H1 (cell line): ENCODE measurements at regions not wholly inside any gene's neighbourhood (a gene's known extent, or its start where the extent isn't known, plus 50 kb on each side); places are given as distances from the start of the nearest gene placed in this dataset.

Experiments used
- CTCF ChIA-PET: fragments of 300-600 bp; sonication (Branson Sonifier 250); formaldehyde crosslinking; loops from one replicate; lab custom pipeline; 2021; ENCODE audit not compliant: partially characterized antibody; lab: Charles Lee
- POLR2A ChIA-PET: fragments of 300-600 bp; sonication (Branson Sonifier 250); formaldehyde crosslinking; loops from one replicate; lab custom pipeline; 2021; ENCODE audit warnings: inconsistent platforms; ENCODE audit not compliant: partially characterized antibody; lab: Charles Lee
- DNase-seq, 2 experiments: peaks; one replicate each; pipeline versions ENCODE4 v3.0.0 to v3.0.0-alpha.2; 2010 to 2022; ENCODE audit warnings: low spot score in 2 of 2, low read depth in 1 of 2, mixed read lengths in 1 of 2
- FAIRE-seq: peaks from 2 replicates; lab custom pipeline; 2011; peaks lifted over from hg19 to GRCh38; lab: Jason Lieb, UNC
- H2AFZ ChIP-seq: 2 replicates; pipeline ENCODE4 v1.8.1; 2012; ENCODE audit warnings: low read length, inconsistent platforms
- H2AK5ac ChIP-seq: 2 replicates; pipeline ENCODE4 v1.6.1; 2013; ENCODE audit warnings: low read depth, low read length
- H2BK120ac ChIP-seq: replicated peaks from 2 replicates; pipeline ENCODE3; 2013; ENCODE audit warnings: low read depth, low read length, inconsistent platforms
- H2BK12ac ChIP-seq: 2 replicates; pipeline ENCODE4 v1.6.1; 2013; ENCODE audit warnings: low read depth, low read length
- H2BK15ac ChIP-seq: 2 replicates; pipeline ENCODE4 v1.6.1; 2013; ENCODE audit warnings: low read length
- H2BK20ac ChIP-seq: 2 replicates; pipeline ENCODE4 v1.6.1; 2013; ENCODE audit warnings: low read length
- H2BK5ac ChIP-seq: 2 replicates; pipeline ENCODE4 v1.6.1; 2013; ENCODE audit warnings: low read depth, low read length
- H3K14ac ChIP-seq: 2 replicates; pipeline ENCODE4 v1.6.1; 2013; ENCODE audit warnings: inconsistent platforms; ENCODE audit not compliant: insufficient read length
- H3K18ac ChIP-seq: 2 replicates; pipeline ENCODE4 v1.6.1; 2013; ENCODE audit warnings: low read length; ENCODE audit errors: extremely low read depth
- H3K23ac ChIP-seq: 2 replicates; pipeline ENCODE4 v1.6.1; 2013; ENCODE audit warnings: inconsistent platforms; ENCODE audit not compliant: insufficient read length
- H3K23me2 ChIP-seq: 2 replicates; pipeline ENCODE4 v1.6.1; 2013; ENCODE audit warnings: low read depth, low read length
- H3K27ac ChIP-seq: 2 replicates; pipeline ENCODE4 v1.6.1; 2011; ENCODE audit warnings: low read depth, low read length, inconsistent platforms
- H3K27me3 ChIP-seq, 4 experiments: replicated peaks in 1 of 4; 1 replicate in 1 of 4; 2 replicates in 3 of 4; pipeline versions ENCODE4 v1.6.1 to v1.8.1; 2011 to 2013; ENCODE audit warnings: low read length in 3 of 4, mild to moderate bottlenecking in 3 of 4, inconsistent platforms in 2 of 4, mixed read lengths in 2 of 4, moderate library complexity in 1 of 4; ENCODE audit not compliant: control insufficient read depth in 3 of 4, insufficient read depth in 3 of 4; ENCODE audit errors: extremely low read depth in 1 of 4
- H3K36me3 ChIP-seq, 4 experiments: 2 replicates each; pipeline versions ENCODE4 v1.6.1 to v1.8.1; 2011 to 2013; ENCODE audit warnings: mild to moderate bottlenecking in 4 of 4, low read length in 3 of 4, moderate library complexity in 2 of 4, control low read depth in 1 of 4, inconsistent platforms in 1 of 4; ENCODE audit not compliant: insufficient read depth in 4 of 4, control insufficient read depth in 2 of 4
- H3K4ac ChIP-seq: replicated peaks from 2 replicates; pipeline ENCODE3; 2013; ENCODE audit warnings: low read length, low read depth, mixed read lengths, inconsistent platforms; ENCODE audit not compliant: insufficient read length
- H3K4me1 ChIP-seq, 4 experiments: replicated peaks in 1 of 4; 1 replicate in 1 of 4; 2 replicates in 3 of 4; pipeline versions ENCODE4 v1.6.1 to v1.8.1; 2011 to 2013; ENCODE audit warnings: low read length in 3 of 4, inconsistent platforms in 2 of 4, mixed read lengths in 1 of 4; ENCODE audit not compliant: insufficient read depth in 4 of 4, control insufficient read depth in 3 of 4
- H3K4me2 ChIP-seq, 2 experiments: 2 replicates each; pipeline versions ENCODE4 v1.6.1 to v1.8.1; 2011 to 2013; ENCODE audit warnings: low read depth in 2 of 2, low read length in 2 of 2, control low read depth in 1 of 2, inconsistent platforms in 1 of 2, mild to moderate bottlenecking in 1 of 2; ENCODE audit not compliant: insufficient read depth in 1 of 2
- H3K4me3 ChIP-seq, 4 experiments: fragments of 200-600, 300-600 bp in 1 of 4; sonication (generic), shearing (Covaris generic), sonication (Bioruptor Twin) in 1 of 4; 2 replicates each; pipeline versions ENCODE4 v1.5.1 to v1.8.1; 2011 to 2016; ENCODE audit warnings: low read length in 4 of 4, low read depth in 3 of 4, control low read depth in 2 of 4, inconsistent platforms in 2 of 4, mild to moderate bottlenecking in 2 of 4, mixed read lengths in 1 of 4, moderate library complexity in 1 of 4; ENCODE audit not compliant: insufficient read depth in 2 of 4; ENCODE audit errors: extremely low read depth in 1 of 4
- H3K56ac ChIP-seq: replicated peaks from 2 replicates; pipeline ENCODE3; 2013; ENCODE audit warnings: low read depth, mild to moderate bottlenecking, mixed read lengths, low read length, inconsistent platforms; ENCODE audit not compliant: insufficient read length
- H3K79me1 ChIP-seq: 2 replicates; pipeline ENCODE4 v1.6.1; 2013; ENCODE audit warnings: low read depth, low read length, control low read depth
- H3K79me2 ChIP-seq, 2 experiments: 2 replicates each; pipeline versions ENCODE4 v1.6.1 to v1.8.1; 2012 to 2013; ENCODE audit warnings: low read length in 2 of 2, mild to moderate bottlenecking in 2 of 2, inconsistent platforms in 1 of 2; ENCODE audit not compliant: insufficient read depth in 2 of 2, control insufficient read depth in 1 of 2
- H3K9ac ChIP-seq, 4 experiments: replicated peaks in 1 of 4; 1 replicate in 1 of 4; 2 replicates in 3 of 4; pipeline versions ENCODE4 v1.6.1 to v1.8.1; 2011 to 2013; ENCODE audit warnings: low read depth in 3 of 4, low read length in 3 of 4, control low read depth in 2 of 4, mild to moderate bottlenecking in 2 of 4, moderate library complexity in 2 of 4, inconsistent platforms in 1 of 4; ENCODE audit errors: extremely low read depth in 1 of 4
- H3K9me3 ChIP-seq, 2 experiments: 2 replicates each; pipeline versions ENCODE4 v1.6.1 to v1.8.1; 2012 to 2013; ENCODE audit warnings: mild to moderate bottlenecking in 2 of 2, moderate library complexity in 2 of 2, control low read depth in 1 of 2, inconsistent platforms in 1 of 2, low read depth in 1 of 2, low read length in 1 of 2, mixed read lengths in 1 of 2; ENCODE audit not compliant: insufficient read depth in 2 of 2
- H4K20me1 ChIP-seq, 2 experiments: replicated peaks in 1 of 2; 2 replicates each; pipeline versions ENCODE3 to v1.8.1; 2011 to 2013; ENCODE audit warnings: inconsistent platforms in 2 of 2, low read length in 2 of 2, mild to moderate bottlenecking in 1 of 2; ENCODE audit not compliant: insufficient read depth in 2 of 2, control insufficient read depth in 1 of 2
- H4K5ac ChIP-seq: 2 replicates; pipeline ENCODE4 v1.6.1; 2013; ENCODE audit warnings: low read length, low read depth, mixed read lengths, inconsistent platforms; ENCODE audit not compliant: insufficient read length
- H4K8ac ChIP-seq: 2 replicates; pipeline ENCODE4 v1.8.0; 2013; ENCODE audit warnings: mild to moderate bottlenecking, moderate library complexity, low read length, inconsistent platforms; ENCODE audit not compliant: insufficient read depth; ENCODE audit errors: extremely low read depth
- H4K91ac ChIP-seq: replicated peaks from 2 replicates; pipeline ENCODE3; 2013; ENCODE audit warnings: low read length, mixed read lengths, inconsistent platforms; ENCODE audit not compliant: insufficient read length
- JUN ChIP-seq: IDR thresholded peaks from 2 replicates; pipeline ENCODE4 v1.6.1; 2011; ENCODE audit warnings: low read depth, mild to moderate bottlenecking, improper control_type of control experiment, low read length
- RFX5 ChIP-seq: IDR thresholded peaks from 2 replicates; pipeline ENCODE4 v1.6.1; 2011; ENCODE audit warnings: low read depth, low read length, improper control_type of control experiment, borderline replicate concordance
- RNF2 ChIP-seq: fragments of 200-900, 300-1000 bp; sonication (generic); IDR thresholded peaks from 2 replicates; pipeline ENCODE4 v1.7.1; 2016; ENCODE audit warnings: borderline replicate concordance, low read depth, mild to moderate bottlenecking, antibody characterized with exemption, low read length; ENCODE audit not compliant: poor library complexity, severe bottlenecking; ENCODE audit errors: missing control alignments
- SP1 ChIP-seq: IDR thresholded peaks from 2 replicates; pipeline ENCODE4 v1.6.1; 2011; ENCODE audit warnings: low read depth, low read length
- SRF ChIP-seq: IDR thresholded peaks from 2 replicates; pipeline ENCODE4 v1.6.1; 2011; ENCODE audit warnings: mild to moderate bottlenecking, low read depth, low read length, moderate library complexity
- WGBS, 2 experiments: shearing (Covaris generic) in 1 of 2; methylation state at CpG; one replicate each; pipeline versions ENCODE4 v1.1.6 to v1.1.7; 2013 to 2015; ENCODE audit warnings: low lambda C conversion rate in 2 of 2, mixed read lengths in 2 of 2, inconsistent platforms in 1 of 2, low coverage in 1 of 2, missing lambda C conversion rate in 1 of 2; ENCODE audit not compliant: insufficient replicate concordance in 2 of 2, insufficient coverage in 1 of 2, insufficient read length in 1 of 2; ENCODE audit errors: extremely low coverage in 1 of 2, missing lambda C conversion rate in 1 of 2; 5-methylcytosine and 5-hydroxymethylcytosine counted together

GRCh38 chr10:29012926-29013554 is 275.8 kb upstream of the LYZL1 start:
- no peak overlapping the region for H4K8ac ChIP-seq
- ChIA-PET POLR2A (no interaction called here), CTCF (interaction anchor here (0.6 to 1.1 kb wide), 3 partner anchors 19 to 74 kb away, joined by 3 to 4 read pairs (median 3); no protein-coding TSS in a partner anchor)
- no peak overlapping the region for H3K27ac ChIP-seq
- no peak overlapping the region for H3K4me3 ChIP-seq
- no peaks in the 10 kb centered on the region for H3K23me2 ChIP-seq
- no peak overlapping the region for H2BK120ac ChIP-seq
- no peak overlapping the region for H2BK20ac ChIP-seq
- no peak overlapping the region for H2AK5ac ChIP-seq
- no peaks in the 10 kb centered on the region for H3K36me3 ChIP-seq
- H3K9ac ChIP-seq, result no peak overlapping the region
- H4K5ac ChIP-seq, result no peak overlapping the region
- no peaks in the 10 kb centered on the region for H3K27me3 ChIP-seq
- H2BK12ac ChIP-seq, result no peak overlapping the region
- TF ChIP-seq RNF2 (no peak), SRF (no peak), RFX5 (no peak), SP1 (no peak), JUN (no peak)
- H3K23ac ChIP-seq, result no peak overlapping the region
- H3K4me1 ChIP-seq, result no peaks in the 10 kb centered on the region
- no peaks in the 10 kb centered on the region for H3K79me2 ChIP-seq
- no peaks in the 10 kb centered on the region for H4K20me1 ChIP-seq
- no peak overlapping the region for H3K4ac ChIP-seq
- DNase-seq (no peak), FAIRE-seq (no peak)
- H2BK15ac ChIP-seq, result no peak overlapping the region
- H3K18ac ChIP-seq, result no peak overlapping the region
- H2AFZ ChIP-seq, result no peak overlapping the region
- H3K79me1 ChIP-seq, result no peaks in the 10 kb centered on the region
- no peak overlapping the region for H3K56ac ChIP-seq
- H3K14ac ChIP-seq, result no peak overlapping the region
- H2BK5ac ChIP-seq, result no peak overlapping the region
- no peak overlapping the region for H3K4me2 ChIP-seq
- no peaks in the 10 kb centered on the region for H3K9me3 ChIP-seq
- WGBS, 2 experiments, result 69% methylated on average over 9 of the region's 9 CpGs; no CpG with 5 or more reads in 1 of the 2 experiments
- no peak overlapping the region for H4K91ac ChIP-seq
